B cell (primary cell): ENCODE measurements at regions not wholly inside any gene's neighbourhood (a gene's known extent, or its start where the extent isn't known, plus 50 kb on each side); places are given as distances from the start of the nearest gene placed in this dataset.
"Not testable (repeated sequence)": the region's sequence is repeated elsewhere in the genome, so short reads cannot be mapped to it uniquely, and the experiment has no call there.

Experiments used
- ATAC-seq: fragments of 200-7000 bp; cut with Tn5 transposase; one replicate; pipeline ENCODE4 v1.10.0; 2021; ENCODE audit warnings: low read depth, mild to moderate bottlenecking, moderate number of reproducible peaks, moderate library complexity
- CTCF ChIA-PET: fragments of 350-600 bp; sonication (Branson Sonifier 250); formaldehyde crosslinking; loops from one replicate; lab custom pipeline; 2021; ENCODE audit warnings: antibody characterized with exemption, inconsistent platforms; lab: Charles Lee
- POLR2A ChIA-PET: fragments of 350-600 bp; sonication (Branson Sonifier 250); formaldehyde crosslinking; loops from one replicate; lab custom pipeline; 2021; ENCODE audit warnings: antibody characterized with exemption; lab: Charles Lee
- DNase-seq: peaks from one replicate; pipeline ENCODE4 v3.0.0; 2013
- H2AFZ ChIP-seq: 2 replicates; pipeline ENCODE4 v1.6.1; 2012; ENCODE audit warnings: mild to moderate bottlenecking, low read depth, low read length; ENCODE audit not compliant: insufficient read depth, poor library complexity, severe bottlenecking
- H3K27ac ChIP-seq, 2 donors: 1 replicate in 1 of 2; 2 replicates in 1 of 2; pipeline ENCODE4 v1.5.1; 2012 to 2013; ENCODE audit warnings: low read length in 2 of 2, mild to moderate bottlenecking in 2 of 2, moderate library complexity in 1 of 2
- H3K27me3 ChIP-seq, 4 experiments: fragments of 200-600 bp in 1 of 4; sonication (generic) in 1 of 4; replicated peaks in 1 of 4; 1 replicate in 2 of 4; 2 replicates in 2 of 4; pipeline versions ENCODE4 v1.6.1 to v1.7.0; 2013 to 2016; ENCODE audit warnings: low read length in 3 of 4, mild to moderate bottlenecking in 2 of 4, mixed read lengths in 1 of 4, moderate library complexity in 1 of 4; ENCODE audit not compliant: insufficient read depth in 4 of 4, control insufficient read depth in 3 of 4; ENCODE audit errors: control extremely low read depth in 1 of 4
- H3K36me3 ChIP-seq, 2 experiments: replicated peaks in 1 of 2; 1 replicate in 1 of 2; 2 replicates in 1 of 2; pipeline versions ENCODE4 v1.6.1 to v1.7.1; 2013; ENCODE audit warnings: low read length in 1 of 2; ENCODE audit not compliant: insufficient read depth in 2 of 2, control insufficient read depth in 1 of 2; ENCODE audit errors: control extremely low read depth in 1 of 2, extremely low read depth in 1 of 2
- H3K4me1 ChIP-seq, 2 donors: fragments of 200-600 bp in 1 of 2; sonication (generic) in 1 of 2; 1 replicate in 1 of 2; 2 replicates in 1 of 2; pipeline versions ENCODE4 v1.5.1 to v1.6.1; 2013 to 2017; ENCODE audit warnings: low read length in 2 of 2; ENCODE audit not compliant: control insufficient read depth in 2 of 2, insufficient read depth in 2 of 2
- H3K4me2 ChIP-seq: replicated peaks from 2 replicates; pipeline ENCODE3; 2012; ENCODE audit warnings: mild to moderate bottlenecking, low read depth, low read length; ENCODE audit not compliant: poor library complexity, severe bottlenecking
- H3K4me3 ChIP-seq, 5 experiments: fragments of 200-600 bp in 1 of 5; sonication (generic) in 1 of 5; 1 replicate in 3 of 5; 2 replicates in 2 of 5; pipeline versions ENCODE4 v1.5.1 to v1.7.0; 2011 to 2016; ENCODE audit warnings: low read length in 4 of 5, mild to moderate bottlenecking in 4 of 5, low read depth in 2 of 5, control low read depth in 1 of 5, moderate library complexity in 1 of 5; ENCODE audit not compliant: insufficient read depth in 1 of 5; ENCODE audit errors: control extremely low read depth in 1 of 5, extremely low read depth in 1 of 5
- H3K79me2 ChIP-seq: fragments of 200-600 bp; sonication (generic); one replicate; pipeline ENCODE4 v1.6.0; 2016; ENCODE audit warnings: low read length; ENCODE audit not compliant: control insufficient read depth, insufficient read depth
- H3K9ac ChIP-seq: fragments of 200-600 bp; sonication (generic); 2 replicates; pipeline ENCODE4 v1.6.1; 2017; ENCODE audit warnings: mild to moderate bottlenecking, low read length, moderate library complexity
- H3K9me3 ChIP-seq, 3 donors: one replicate each; pipeline versions ENCODE4 v1.6.1 to v1.7.1; 2013; ENCODE audit warnings: low read length in 2 of 3; ENCODE audit not compliant: control insufficient read depth in 2 of 3, insufficient read depth in 1 of 3; ENCODE audit errors: control extremely low read depth in 1 of 3
- H4K20me1 ChIP-seq: 2 replicates; pipeline ENCODE4 v1.6.0; 2012; ENCODE audit warnings: mild to moderate bottlenecking, low read length; ENCODE audit not compliant: insufficient read depth, control insufficient read depth, poor library complexity, severe bottlenecking
- H3K27ac Mint-ChIP-seq: one replicate; pipeline ENCODE4 v1.8.0; 2021; ENCODE audit warnings: mixed read lengths
- H3K27me3 Mint-ChIP-seq: one replicate; pipeline ENCODE4 v1.8.0; 2021; ENCODE audit warnings: mixed read lengths
- H3K4me1 Mint-ChIP-seq: one replicate; pipeline ENCODE4 v1.8.0; 2021; ENCODE audit warnings: mixed read lengths
- H3K4me3 Mint-ChIP-seq: one replicate; pipeline ENCODE4 v1.8.0; 2021; ENCODE audit warnings: mixed read lengths
- H3K9me3 Mint-ChIP-seq: one replicate; pipeline ENCODE4 v1.8.0; 2022; ENCODE audit warnings: mixed read lengths; ENCODE audit not compliant: insufficient read depth
- WGBS: methylation state at CpG from one replicate; pipeline ENCODE4 v1.1.5; 2013; ENCODE audit warnings: missing lambda C conversion rate; ENCODE audit not compliant: insufficient coverage; 5-methylcytosine and 5-hydroxymethylcytosine counted together
- intact Hi-C: fragments of 100-400 bp; cut with micrococcal nuclease; formaldehyde crosslinking; loops from one replicate; pipeline ENCODE4 v1.10.0; 2022

DNA sequence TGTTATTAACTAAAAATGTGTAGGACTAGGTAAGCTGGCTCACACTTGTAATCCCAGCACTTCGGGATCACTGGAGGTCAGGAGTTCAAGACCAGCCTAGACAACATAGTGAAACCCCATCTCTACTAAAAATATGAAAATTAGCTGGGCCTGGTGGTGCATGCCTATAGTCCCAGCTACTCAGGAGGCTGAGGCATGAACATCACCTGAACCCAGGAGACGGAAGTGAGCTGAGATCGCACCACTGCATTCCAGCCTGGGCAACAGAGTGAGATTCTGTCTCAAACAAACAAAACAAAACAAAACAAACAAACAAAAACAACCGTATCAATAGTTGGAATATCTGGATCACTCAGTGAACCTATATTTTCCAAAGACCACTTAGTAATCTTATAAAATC lies 4759.1 kb upstream of the OR11H1 start:
- H3K4me2 ChIP-seq, H3K79me2 ChIP-seq, H3K36me3 ChIP-seq, ATAC-seq, H3K4me1 ChIP-seq, CTCF ChIA-PET, POLR2A ChIA-PET, H2AFZ ChIP-seq, H3K4me1 Mint-ChIP-seq, H3K27me3 ChIP-seq, H3K27ac Mint-ChIP-seq, H3K27ac ChIP-seq, DNase-seq, H3K27me3 Mint-ChIP-seq, H3K9ac ChIP-seq, H3K4me3 Mint-ChIP-seq, H4K20me1 ChIP-seq, intact Hi-C loops, H3K4me3 ChIP-seq: not testable (repeated sequence)
- peaks cover 3 to 18% (median 12%) of the 10 kb centered on the region in 3 donors for H3K9me3 ChIP-seq
- H3K9me3 Mint-ChIP-seq = peaks cover 11% of the 10 kb centered on the region
- WGBS = 84% methylated on average over 3 of the region's 4 CpGs

DNA sequence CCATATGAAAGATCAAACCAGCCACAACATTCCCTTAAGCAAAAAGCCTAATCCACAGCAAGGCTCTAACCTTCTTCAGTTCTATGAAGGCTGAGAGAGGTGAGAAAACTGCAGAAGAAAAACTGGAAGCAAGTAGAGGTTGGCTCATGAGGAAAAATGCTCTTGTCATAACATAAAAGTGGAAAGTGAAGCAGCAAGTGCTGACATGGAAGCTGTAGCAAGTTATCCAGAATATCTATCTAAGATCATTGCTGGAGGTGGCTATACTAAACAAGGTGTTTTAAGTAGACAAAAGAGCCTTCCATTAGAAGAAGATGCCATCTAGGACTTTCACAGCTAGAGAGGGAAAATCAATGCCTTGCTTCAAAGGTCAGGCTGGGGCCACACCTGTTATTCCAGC lies 4756.2 kb upstream of the OR11H1 start:
- H3K9ac ChIP-seq, H3K4me1 Mint-ChIP-seq, ATAC-seq, H3K27me3 ChIP-seq, H3K4me2 ChIP-seq, H2AFZ ChIP-seq, H3K27ac Mint-ChIP-seq, H3K36me3 ChIP-seq, intact Hi-C loops, H3K4me1 ChIP-seq, DNase-seq, H3K27me3 Mint-ChIP-seq, POLR2A ChIA-PET, H3K27ac ChIP-seq, H3K79me2 ChIP-seq, H3K4me3 ChIP-seq, H3K4me3 Mint-ChIP-seq, H4K20me1 ChIP-seq, CTCF ChIA-PET: not testable (repeated sequence)
- H3K9me3 Mint-ChIP-seq = peaks cover 12% of the 10 kb centered on the region
- H3K9me3 ChIP-seq = peaks cover 3 to 33% (median 11%) of the 10 kb centered on the region in 3 donors

DNA sequence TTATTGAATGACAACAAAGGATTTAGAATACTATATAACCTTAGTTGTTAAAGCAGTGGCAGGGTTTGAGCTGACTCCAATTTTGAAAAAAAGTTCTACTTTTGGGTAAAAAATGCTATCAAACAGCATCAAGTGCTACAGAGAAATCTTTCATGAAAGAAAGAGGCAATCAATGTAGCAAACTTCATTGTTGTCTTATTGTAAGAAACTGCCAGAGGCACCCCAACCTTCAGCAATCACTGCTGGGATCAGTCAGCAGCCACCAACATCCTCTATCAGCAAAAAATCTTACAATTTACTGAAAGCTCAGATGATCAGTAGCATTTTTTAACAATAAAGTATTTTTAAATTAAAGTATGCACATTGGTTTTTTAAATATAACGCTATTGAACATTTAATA lies 4754.7 kb upstream of the OR11H1 start:
- POLR2A ChIA-PET, DNase-seq, CTCF ChIA-PET, H4K20me1 ChIP-seq, H3K27me3 Mint-ChIP-seq, H3K27ac ChIP-seq, H3K4me3 Mint-ChIP-seq, H2AFZ ChIP-seq, H3K27me3 ChIP-seq, H3K36me3 ChIP-seq, H3K4me1 ChIP-seq, H3K4me3 ChIP-seq, H3K79me2 ChIP-seq, H3K27ac Mint-ChIP-seq, H3K4me1 Mint-ChIP-seq, H3K9ac ChIP-seq, ATAC-seq, intact Hi-C loops, H3K4me2 ChIP-seq: not testable (repeated sequence)
- H3K9me3 Mint-ChIP-seq = peaks cover 11% of the 10 kb centered on the region
- peaks cover 1 to 36% (median 4%) of the 10 kb centered on the region in 3 donors for H3K9me3 ChIP-seq
- no CpG with 5 or more reads among the region's 1 CpG for WGBS

GRCh38 chr22:10775601-10776357 lies 4752.2 kb upstream of the OR11H1 start:
- H3K27ac Mint-ChIP-seq, CTCF ChIA-PET, ATAC-seq: not testable (repeated sequence)

More at GRCh38 chr22:10775601-10776357, 4752.2 kb upstream of the OR11H1 start:
- peaks cover 2 to 43% (median 7%) of the 10 kb centered on the region in 3 donors for H3K9me3 ChIP-seq
- H3K9me3 Mint-ChIP-seq = peaks cover 17% of the 10 kb centered on the region
- H3K4me2 ChIP-seq, H3K4me1 ChIP-seq, intact Hi-C loops, H3K4me1 Mint-ChIP-seq, H3K79me2 ChIP-seq, POLR2A ChIA-PET, H3K27me3 ChIP-seq, H4K20me1 ChIP-seq, H3K4me3 Mint-ChIP-seq, H3K4me3 ChIP-seq, H2AFZ ChIP-seq, H3K36me3 ChIP-seq, H3K9ac ChIP-seq, DNase-seq, H3K27ac ChIP-seq, H3K27me3 Mint-ChIP-seq: not testable (repeated sequence)
- 37% methylated on average over 3 of the region's 5 CpGs for WGBS
